A673 (cell line): ENCODE measurements at regions not wholly inside any gene's neighbourhood (a gene's known extent, or its start where the extent isn't known, plus 50 kb on each side); places are given as distances from the start of the nearest gene placed in this dataset.

ENCODE experiments used
- BruUV-seq: library from RNA; stranded (reverse); fragments of 400-500 nt; replicated peaks from 2 replicates; lab custom pipeline; 2021; lab: Mats Ljungman, UMichigan
- CTCF ChIA-PET: fragments of 300-600 bp; sonication (Branson Sonifier 250); formaldehyde crosslinking; loops from one replicate; lab custom pipeline; 2022; ENCODE audit warnings: antibody characterized with exemption; lab: Charles Lee
- POLR2A ChIA-PET: fragments of 300-600 bp; sonication (Branson Sonifier 250); formaldehyde crosslinking; loops from one replicate; lab custom pipeline; 2022; ENCODE audit warnings: antibody characterized with exemption; ENCODE audit not compliant: low non-redundant PET; lab: Charles Lee
- DNase-seq: peaks from one replicate; pipeline ENCODE4 v3.0.0-alpha.2; 2015; ENCODE audit warnings: low spot score
- H3K27ac ChIP-seq: fragments of 200-600 bp; sonication (generic); 2 replicates; pipeline ENCODE4 v1.5.1; 2016; ENCODE audit warnings: mixed run types, low read depth, mild to moderate bottlenecking, mixed read lengths, antibody characterized with exemption, low read length; ENCODE audit not compliant: poor library complexity, severe bottlenecking
- H3K27me3 ChIP-seq: fragments of 200-600 bp; sonication (generic); replicated peaks from 2 replicates; pipeline ENCODE4 v1.6.1; 2017; ENCODE audit warnings: mixed run types, low read depth, mild to moderate bottlenecking, mixed read lengths, antibody characterized with exemption, low read length; ENCODE audit not compliant: insufficient read depth, poor library complexity
- H3K36me3 ChIP-seq: fragments of 200-600 bp; sonication (generic); 2 replicates; pipeline ENCODE4 v1.6.1; 2016; ENCODE audit warnings: mixed run types, mild to moderate bottlenecking, mixed read lengths, antibody characterized with exemption, low read length; ENCODE audit not compliant: insufficient read depth, poor library complexity, severe bottlenecking
- H3K4me1 ChIP-seq: fragments of 200-600 bp; sonication (generic); 2 replicates; pipeline ENCODE4 v1.6.1; 2017; ENCODE audit warnings: mixed run types, mild to moderate bottlenecking, mixed read lengths, antibody characterized with exemption, low read length; ENCODE audit not compliant: insufficient read depth, poor library complexity, severe bottlenecking
- H3K4me3 ChIP-seq: fragments of 200-600 bp; sonication (generic); 2 replicates; pipeline ENCODE4 v1.5.1; 2016; ENCODE audit warnings: low read depth, mixed run types, mild to moderate bottlenecking, mixed read lengths, low read length; ENCODE audit not compliant: poor library complexity, severe bottlenecking
- H3K9me3 ChIP-seq: fragments of 200-600 bp; sonication (generic); 2 replicates; pipeline ENCODE4 v1.6.1; 2016; ENCODE audit warnings: mixed run types, low read depth, mild to moderate bottlenecking, mixed read lengths, antibody characterized with exemption, low read length; ENCODE audit not compliant: poor library complexity, severe bottlenecking
- EZH2 ChIP-seq: fragments of 200-600 bp; sonication (generic); IDR thresholded peaks from 2 replicates; pipeline ENCODE4 v1.6.1; 2017; ENCODE audit warnings: borderline replicate concordance, low read depth, mild to moderate bottlenecking, mixed read lengths, antibody characterized with exemption, low read length; ENCODE audit not compliant: poor library complexity, severe bottlenecking
- intact Hi-C: fragments of 100-400 bp; cut with micrococcal nuclease; formaldehyde crosslinking; loops from one replicate; pipeline ENCODE4 v1.10.0; 2022; ENCODE audit not compliant: unreplicated experiment
- TF ChIP-seq, protein P1 (sequence below): fragments of 300-800, 200-600 bp; sonication (generic); conservative IDR thresholded peaks from 2 replicates; pipeline ENCODE4 v1.5.1; 2017; ENCODE audit warnings: low read depth, mild to moderate bottlenecking, antibody characterized with exemption, low read length, moderate library complexity, mixed read lengths

DNA sequence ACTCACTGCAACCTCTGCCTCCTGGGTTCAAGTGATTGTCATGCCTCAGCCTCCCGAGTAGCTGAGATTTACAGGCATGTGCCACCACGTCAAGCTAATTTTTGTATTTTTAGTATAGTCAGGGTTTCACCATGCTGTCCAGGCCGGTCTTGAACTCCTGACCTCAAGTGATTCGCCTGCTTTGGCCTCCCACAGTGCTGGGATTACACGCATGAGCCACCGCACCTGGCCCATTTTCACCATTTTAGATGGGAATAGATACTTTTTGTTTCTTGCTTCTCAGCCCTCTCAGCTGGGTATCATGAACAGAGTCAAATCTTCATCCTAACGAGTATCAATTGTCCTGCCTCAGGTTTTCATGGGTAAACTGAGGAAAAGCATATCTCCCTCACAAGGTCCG, 235.0 kb downstream of the CDC5L start:
- Histone ChIP-seq H3K27me3 (no peaks in the 10 kb centered on the region), H3K9me3 (no peaks in the 10 kb centered on the region), H3K4me1 (no peaks in the 10 kb centered on the region), H3K4me3 (no peak overlapping the region), H3K36me3 (no peaks in the 10 kb centered on the region), H3K27ac (no peak overlapping the region)
- intact Hi-C loops, result no loop called here
- POLR2A ChIA-PET, result no interaction called here
- no peak for TF ChIP-seq EZH2
- TF ChIP-seq, protein P1, sequence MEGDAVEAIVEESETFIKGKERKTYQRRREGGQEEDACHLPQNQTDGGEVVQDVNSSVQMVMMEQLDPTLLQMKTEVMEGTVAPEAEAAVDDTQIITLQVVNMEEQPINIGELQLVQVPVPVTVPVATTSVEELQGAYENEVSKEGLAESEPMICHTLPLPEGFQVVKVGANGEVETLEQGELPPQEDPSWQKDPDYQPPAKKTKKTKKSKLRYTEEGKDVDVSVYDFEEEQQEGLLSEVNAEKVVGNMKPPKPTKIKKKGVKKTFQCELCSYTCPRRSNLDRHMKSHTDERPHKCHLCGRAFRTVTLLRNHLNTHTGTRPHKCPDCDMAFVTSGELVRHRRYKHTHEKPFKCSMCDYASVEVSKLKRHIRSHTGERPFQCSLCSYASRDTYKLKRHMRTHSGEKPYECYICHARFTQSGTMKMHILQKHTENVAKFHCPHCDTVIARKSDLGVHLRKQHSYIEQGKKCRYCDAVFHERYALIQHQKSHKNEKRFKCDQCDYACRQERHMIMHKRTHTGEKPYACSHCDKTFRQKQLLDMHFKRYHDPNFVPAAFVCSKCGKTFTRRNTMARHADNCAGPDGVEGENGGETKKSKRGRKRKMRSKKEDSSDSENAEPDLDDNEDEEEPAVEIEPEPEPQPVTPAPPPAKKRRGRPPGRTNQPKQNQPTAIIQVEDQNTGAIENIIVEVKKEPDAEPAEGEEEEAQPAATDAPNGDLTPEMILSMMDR, result no peak
- DNase-seq, result no peak
- CTCF ChIA-PET, result no interaction called here
- no TSS peak for BruUV-seq

DNA sequence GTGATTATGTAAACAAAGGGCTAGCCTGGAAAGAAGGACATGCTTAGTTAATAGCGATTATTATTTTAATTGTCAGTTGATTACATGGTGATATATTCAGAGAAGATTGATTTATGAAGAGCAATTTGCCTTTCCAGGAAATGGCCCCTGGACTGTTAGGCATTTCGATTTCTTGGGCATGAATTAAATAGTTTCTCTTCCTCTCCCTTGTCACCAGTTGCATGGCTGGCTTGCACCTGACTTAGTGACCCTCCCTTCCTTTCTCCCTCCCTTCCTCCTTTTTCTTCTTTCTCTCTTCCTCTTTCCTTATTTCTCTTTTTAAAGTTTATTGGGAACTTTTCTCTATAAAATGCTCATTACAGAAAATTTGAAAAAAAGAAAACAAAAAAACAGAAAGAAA, 235.4 kb downstream of the CDC5L start:
- Histone ChIP-seq H3K27me3 (no peaks in the 10 kb centered on the region), H3K27ac (no peak overlapping the region), H3K36me3 (no peaks in the 10 kb centered on the region), H3K4me3 (no peak overlapping the region), H3K4me1 (no peaks in the 10 kb centered on the region), H3K9me3 (no peaks in the 10 kb centered on the region)
- ChIA-PET POLR2A (no interaction called here), CTCF (no interaction called here)
- BruUV-seq, result no TSS peak
- intact Hi-C loops, result no loop called here
- no peak for DNase-seq
- TF ChIP-seq EZH2, result no peak
- TF ChIP-seq, protein P1, result no peak

DNA sequence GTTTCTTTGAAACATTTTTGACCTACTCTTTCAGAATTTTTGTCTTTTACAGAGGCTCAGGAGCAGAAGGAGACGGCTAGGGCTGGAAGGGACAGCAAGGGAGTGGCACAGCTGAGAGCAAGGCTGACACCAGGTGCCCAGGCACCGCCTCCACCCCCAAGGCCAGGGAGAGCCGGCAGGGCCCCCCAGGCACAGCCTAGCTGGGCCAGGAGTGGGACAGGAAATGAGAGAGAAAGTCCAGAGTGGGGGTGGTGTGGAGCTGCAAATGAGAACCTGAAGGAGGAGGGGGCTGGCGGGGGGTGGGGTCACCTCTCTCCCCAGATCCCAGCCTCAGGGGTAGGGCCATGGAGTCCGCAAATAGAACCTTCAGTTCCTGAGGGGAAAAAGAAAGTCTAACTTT, 236.7 kb downstream of the CDC5L start:
- ChIA-PET CTCF (no interaction called here), POLR2A (no interaction called here)
- no peaks in the 10 kb centered on the region for H3K27me3 ChIP-seq
- no peaks in the 10 kb centered on the region for H3K36me3 ChIP-seq
- intact Hi-C loops, result no loop called here
- H3K4me1 ChIP-seq, result no peaks in the 10 kb centered on the region
- H3K9me3 ChIP-seq, result no peaks in the 10 kb centered on the region
- H3K27ac ChIP-seq, result no peak overlapping the region
- no peak for DNase-seq
- TF ChIP-seq, protein P1, result no peak
- TF ChIP-seq EZH2, result no peak
- no TSS peak for BruUV-seq
- H3K4me3 ChIP-seq, result no peak overlapping the region
